Inflammatory macrophage treated with lipopolysaccharide for 1 hour (primary cell): ENCODE measurements at regions not wholly inside any gene's neighbourhood (a gene's known extent, or its start where the extent isn't known, plus 50 kb on each side); places are given as distances from the start of the nearest gene placed in this dataset.

ENCODE experiments used
- DNase-seq, 2 donors: peaks; one replicate each; pipeline ENCODE4 v3.0.0-alpha.2; 2020 to 2022

- DNase-seq: no peak
These were observed 52.5 kb upstream of the C9orf72 start for GRCh38 chr9:27625751-27626150.

DNA sequence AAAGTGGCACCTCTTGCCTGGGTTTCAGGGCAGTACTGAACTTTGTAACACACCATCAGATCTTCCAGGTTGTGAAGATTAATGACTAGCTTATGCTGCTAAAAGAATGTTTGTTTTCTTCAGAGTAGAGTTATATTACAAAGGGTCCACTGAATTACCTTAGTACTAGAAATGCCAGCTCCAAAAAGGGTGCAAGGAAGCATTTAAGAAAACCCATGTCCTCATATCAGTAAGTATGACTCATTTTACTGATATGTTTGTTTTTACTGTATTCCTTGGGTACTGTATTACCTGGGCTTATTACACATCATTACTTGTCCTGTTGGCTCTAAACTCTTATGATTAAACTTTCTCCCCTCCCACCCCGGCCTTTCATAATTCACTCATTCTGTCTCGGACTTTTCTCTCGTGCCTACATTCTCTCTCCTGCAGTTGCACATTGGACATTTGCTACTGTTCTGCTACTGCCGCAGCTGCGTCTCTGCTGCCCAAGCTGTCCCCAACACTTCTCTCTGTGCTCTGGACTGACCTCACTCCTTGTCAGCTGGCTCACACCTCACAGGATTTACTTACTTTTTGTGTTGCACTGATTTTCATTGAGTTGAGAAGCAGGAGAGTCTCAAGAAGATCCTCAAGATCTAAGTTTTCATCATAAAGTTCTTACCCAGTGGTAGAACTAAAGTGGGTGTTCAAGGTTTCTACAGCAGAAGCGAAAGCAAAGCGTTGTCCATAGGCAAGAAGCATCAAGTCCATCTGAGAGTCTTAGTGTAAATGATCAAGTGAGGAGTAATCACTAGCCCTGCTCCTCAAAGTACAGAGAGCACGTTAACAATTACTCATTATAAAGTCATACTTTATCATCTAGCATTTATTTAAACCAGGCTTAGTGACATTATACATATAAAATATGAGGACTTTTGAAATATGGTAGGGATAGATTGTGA, 53.2 kb upstream of the C9orf72 start:
- no peak for DNase-seq

- no peak for DNase-seq
These were observed 53.9 kb upstream of the C9orf72 start for GRCh38 chr9:27627188-27627564.

GRCh38 chr9:27628311-27628710, 55.0 kb upstream of the C9orf72 start:
- peak; percentile 28 to 42 for DNase-seq

DNA sequence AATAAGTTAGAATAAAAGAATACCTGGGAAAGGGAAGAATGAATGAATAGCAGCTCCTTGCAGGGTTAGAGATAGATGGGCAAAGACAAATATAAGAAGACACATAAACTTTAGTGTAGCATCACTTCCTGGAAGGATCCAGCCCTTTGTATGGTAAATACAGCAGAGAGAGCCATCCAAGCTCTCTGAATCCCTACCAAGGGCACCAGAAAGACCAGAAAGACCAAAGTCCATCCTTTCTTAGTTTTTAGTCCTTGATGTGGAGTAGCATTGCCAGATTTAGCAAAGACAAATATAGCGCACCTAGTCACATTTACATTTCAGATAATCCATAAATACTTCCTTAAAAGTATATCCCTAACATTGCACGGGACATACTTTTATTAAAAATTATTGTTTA, 56.1 kb upstream of the C9orf72 start:
- no peak for DNase-seq

DNA sequence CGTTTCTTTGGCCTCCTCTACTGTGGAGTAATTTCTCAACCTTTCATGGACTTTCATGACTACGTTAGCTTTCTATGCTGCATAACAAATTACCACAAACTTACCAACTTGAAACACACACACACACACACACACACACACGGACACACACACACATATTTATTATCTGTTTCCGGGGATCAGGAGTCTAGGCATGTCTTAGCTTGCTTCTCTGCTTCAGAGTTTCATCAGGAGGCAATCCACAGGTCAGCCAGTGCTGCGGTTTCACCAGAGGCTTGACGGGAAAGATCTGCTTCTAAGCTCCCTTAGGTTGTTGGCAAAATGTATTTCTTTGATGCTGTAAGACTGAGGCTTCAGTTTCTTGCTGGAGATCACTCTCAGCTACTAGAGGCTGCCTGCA, 59.0 kb upstream of the C9orf72 start:
- DNase-seq: no peak

- DNase-seq: peak; percentile 28 to 48
These were observed 60.5 kb upstream of the C9orf72 start for GRCh38 chr9:27633764-27634163.

- DNase-seq: peak; percentile 38 to 60
These were observed 61.6 kb upstream of the C9orf72 start for GRCh38 chr9:27634879-27635278.

- DNase-seq: no peak
These were observed 65.4 kb upstream of the C9orf72 start for GRCh38 chr9:27638716-27639115.

- no peak for DNase-seq
These were observed 72.0 kb upstream of the C9orf72 start for GRCh38 chr9:27645161-27645840.

DNA sequence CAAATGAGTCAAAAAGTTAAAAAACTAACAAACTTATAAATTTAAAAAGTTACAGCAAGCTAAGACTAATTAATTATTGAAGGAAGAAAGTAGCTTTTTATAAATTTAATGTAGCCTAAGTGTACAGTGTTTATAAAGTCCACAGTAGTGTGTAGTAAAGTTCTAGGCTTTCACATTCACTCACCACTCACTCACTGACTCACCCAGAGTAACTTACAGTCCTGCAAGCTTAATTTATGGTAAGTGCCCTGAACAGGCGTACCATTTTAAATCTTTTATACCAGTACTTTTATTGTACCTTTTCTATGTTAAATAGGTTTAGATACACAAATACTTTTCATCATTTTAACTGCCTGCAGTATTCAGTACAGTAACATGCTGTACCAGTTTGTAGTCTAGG, 80.0 kb upstream of the C9orf72 start:
- DNase-seq: no peak

GRCh38 chr9:27653957-27654356, 80.7 kb upstream of the C9orf72 start:
- no peak for DNase-seq

DNA sequence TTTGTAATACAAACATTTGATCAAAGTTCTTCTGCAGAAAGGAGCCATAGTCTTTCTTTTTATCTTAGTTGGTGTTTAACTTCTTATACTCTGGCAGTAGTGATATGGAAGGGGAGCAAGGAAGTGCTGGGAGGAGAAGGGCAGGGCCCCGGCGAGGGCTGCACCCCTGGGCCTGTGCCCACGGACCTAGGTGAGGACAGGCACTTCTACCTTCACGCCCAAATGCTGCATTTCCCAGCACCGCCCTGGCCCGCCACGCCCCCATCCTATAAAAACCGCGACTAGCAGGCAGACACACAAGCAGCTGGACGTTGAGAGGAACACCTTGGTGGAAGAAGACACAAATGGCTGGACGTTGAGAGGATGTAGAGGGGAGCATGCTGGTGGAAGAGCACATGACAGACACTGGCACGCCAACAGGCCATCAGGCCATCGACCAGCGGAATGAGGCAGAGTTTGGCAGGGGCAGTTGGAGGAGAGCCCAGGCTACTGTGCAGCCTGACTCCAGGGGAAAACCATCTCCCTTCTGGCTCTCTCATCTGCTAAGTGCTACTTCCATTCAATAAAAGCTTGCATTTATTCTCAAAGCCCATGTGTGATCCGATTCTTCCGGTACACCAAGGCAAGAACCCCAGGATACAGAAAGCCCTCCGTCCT, 81.5 kb upstream of the C9orf72 start:
- DNase-seq: no peak

DNA sequence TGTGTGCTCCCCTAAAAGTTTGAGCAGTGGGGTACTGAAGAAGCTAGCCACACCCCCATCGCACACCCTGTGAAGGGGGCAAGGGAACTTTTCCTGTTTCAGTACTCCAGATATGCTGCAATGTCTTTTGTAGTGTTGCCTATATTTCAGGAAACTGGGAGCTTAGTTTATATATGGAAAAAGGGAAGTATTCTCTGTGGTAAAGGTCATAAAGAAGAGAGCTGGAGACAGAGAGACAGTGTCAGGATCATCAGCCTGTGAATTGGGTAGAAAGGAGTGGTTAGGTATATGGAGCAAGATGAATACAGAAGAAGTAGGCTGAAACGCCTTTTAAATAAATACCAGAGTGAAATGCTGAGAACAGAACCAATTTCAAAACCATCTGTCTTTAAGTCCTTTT, 82.2 kb upstream of the C9orf72 start:
- DNase-seq: peak; percentile 21 to 38

DNA sequence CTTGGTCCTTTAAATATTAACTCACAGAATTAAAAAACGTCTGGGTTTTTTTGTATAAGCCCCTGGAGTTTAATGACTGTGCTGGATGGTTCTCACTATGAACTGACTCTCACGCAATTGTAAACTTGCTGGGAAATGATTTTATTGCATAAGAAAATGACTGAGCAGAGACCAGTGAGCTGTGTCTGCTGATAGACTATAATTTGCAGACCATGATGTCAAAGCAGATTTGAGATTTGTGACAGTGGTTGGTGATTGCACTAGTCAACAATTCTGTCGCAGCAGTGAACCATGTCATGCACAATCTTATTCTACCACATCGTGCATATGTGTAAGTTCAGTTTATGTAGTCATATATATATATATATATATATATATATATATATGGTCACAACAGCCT, 85.7 kb upstream of the C9orf72 start:
- peak in 1 of 2 donors; percentile 25 for DNase-seq

DNA sequence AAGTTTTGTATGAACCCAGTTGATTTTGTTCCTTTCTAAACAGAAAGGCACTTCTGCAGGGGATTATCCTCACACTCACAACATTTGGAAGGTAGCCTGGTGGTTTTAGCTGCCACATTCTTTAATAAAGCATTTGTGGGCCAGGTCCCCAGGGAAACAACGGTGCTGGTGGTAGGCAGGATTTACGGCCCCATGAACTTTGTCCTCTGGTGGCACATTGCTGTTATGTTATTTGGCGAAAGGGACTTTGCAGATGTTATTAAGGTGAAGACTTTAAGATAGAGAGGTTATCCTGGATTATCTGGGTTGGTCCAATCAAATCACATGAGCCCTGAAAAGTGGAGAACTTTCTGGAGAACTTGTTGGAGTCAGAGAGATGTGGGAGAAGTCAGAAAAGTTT, 86.3 kb upstream of the C9orf72 start:
- no peak for DNase-seq

- DNase-seq: no peak
These were observed 86.9 kb upstream of the C9orf72 start for GRCh38 chr9:27660148-27660547.

DNA sequence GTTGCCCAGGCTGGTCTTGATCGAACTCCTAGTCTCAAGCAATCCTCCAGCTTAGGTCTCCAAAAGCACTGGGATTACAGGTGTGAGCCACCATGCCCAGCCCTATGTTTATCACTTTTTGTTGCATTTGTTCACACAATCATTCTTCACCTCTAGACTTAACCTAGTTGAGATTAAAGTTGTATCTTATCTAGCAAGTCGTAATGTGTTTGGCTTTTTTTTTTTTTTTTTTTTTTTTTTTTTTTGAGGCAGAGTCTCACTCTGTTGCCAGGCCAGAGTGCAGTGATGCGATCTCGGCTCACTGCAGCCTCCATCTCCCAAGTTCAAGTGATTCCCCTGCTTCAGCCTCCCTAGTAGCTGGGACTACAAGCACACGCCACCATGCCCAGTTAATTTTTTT, 90.2 kb upstream of the C9orf72 start:
- DNase-seq: no peak

DNA sequence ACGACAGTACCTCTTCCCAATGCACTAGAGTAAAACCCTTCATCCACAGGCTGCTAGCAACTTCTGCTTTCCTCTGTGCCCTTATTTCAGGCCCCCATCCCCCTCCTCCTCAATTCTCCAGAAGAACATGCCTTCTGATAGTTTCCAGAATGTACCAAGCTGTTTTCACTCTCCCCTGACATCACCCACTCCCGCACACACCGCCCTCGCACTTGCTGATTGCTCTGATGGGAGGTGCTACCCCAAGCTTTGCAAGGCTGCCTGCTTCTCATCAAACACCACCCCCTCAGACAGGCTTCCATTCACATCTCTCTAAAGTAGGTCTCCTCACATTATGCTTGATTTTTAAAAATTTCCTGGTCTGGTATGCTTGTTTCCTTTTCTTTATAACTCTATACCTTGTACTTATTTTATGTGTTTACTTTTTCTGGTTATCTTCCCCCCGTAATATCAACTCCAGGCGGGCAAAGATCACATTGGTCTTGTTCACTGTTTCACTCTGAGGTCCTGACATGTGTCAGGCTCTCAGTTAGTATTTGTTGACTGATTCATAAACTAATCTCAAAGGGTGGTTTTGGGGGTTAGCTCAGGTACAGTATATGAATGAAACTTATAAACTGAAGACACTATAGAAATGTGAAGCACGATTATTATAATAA, 91.0 kb upstream of the C9orf72 start:
- peak; percentile 57 to 78 for DNase-seq

DNA sequence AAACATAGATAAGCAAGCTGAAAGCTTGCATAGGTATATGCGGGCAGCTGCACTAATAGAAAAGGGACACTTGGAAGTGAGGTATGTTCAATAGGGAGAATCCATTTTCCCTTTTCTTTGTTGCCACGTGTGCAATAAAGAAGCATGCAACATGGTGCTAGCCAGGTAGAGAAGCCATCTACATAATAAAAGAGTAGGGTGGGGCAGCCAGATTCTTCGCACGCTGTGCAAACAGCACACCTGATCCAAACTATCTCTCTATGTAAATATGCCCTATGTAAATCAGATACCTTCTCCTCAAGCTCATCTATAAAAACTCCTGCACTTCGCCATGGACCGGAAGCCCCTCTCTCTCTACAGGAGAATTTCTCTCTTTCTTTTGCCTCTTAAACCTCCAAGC, 91.9 kb upstream of the C9orf72 start:
- DNase-seq: no peak

DNA sequence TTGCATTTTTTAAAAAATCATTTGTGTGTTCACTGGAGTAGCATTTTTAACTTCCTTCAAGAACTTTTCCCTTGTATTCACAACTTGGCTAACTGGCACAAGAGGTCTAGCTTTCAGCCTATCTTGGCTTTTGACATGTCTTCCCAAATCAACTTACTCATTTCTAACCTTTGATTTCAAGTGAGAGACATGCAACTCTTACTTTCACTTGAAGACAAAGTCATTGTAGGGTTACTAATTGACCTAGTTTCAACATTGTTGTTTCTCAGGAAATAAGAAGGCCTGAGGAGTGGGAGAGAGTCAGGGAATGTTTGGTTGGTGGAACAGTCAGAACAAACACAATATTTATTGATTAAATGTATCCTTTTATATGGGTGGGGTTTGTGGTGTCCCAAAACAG, 95.0 kb upstream of the C9orf72 start:
- no peak for DNase-seq

DNA sequence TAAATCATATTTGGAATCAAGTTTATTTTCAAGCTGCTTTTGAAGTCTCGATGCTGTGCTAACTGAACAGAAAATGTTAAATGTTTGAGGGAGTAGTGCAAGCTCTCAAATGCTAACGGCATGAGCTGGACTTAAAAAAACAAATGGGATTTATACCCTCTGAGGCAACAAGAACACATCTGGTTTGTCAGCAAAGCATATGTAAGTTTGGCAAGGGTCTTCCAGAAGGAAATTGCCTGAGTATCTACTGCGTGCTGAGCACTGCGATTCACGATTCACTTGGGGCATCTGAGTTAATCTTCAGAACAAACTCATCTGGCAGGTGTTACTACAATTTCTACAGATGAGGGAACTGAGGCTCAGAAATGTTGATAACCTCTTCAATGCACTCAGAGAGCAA, 98.4 kb upstream of the C9orf72 start:
- DNase-seq: no peak

DNA sequence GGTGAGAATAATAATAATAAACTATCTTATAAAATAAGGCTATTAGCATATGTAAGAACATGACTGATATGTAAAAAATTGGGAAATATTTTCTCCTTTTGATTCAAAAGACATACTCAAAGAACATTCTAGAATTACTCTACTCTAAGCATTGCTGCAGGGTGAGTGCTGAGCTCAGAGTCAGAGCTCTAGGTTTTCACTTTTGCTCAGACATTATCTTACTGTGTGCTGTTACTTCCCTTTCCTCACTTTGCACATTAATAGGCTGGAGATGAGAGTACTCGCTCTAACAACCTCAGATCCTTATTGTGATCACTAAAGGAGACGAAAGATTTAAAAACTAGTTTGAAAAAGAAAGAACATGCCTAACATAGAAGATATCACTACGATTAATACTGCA, 99.4 kb upstream of the C9orf72 start:
- DNase-seq: peak; percentile 21 to 23
